Neural cell (in vitro differentiated cells): ENCODE measurements at regions not wholly inside any gene's neighbourhood (a gene's known extent, or its start where the extent isn't known, plus 50 kb on each side); places are given as distances from the start of the nearest gene placed in this dataset.

Experiments used
- H2AFZ ChIP-seq: fragments of 200-600, 300-800 bp; sonication (generic), shearing (Covaris generic); 2 replicates; pipeline ENCODE4 v1.6.0; 2014; ENCODE audit warnings: low read depth, mild to moderate bottlenecking, antibody characterized with exemption, low read length, moderate library complexity
- H3F3A ChIP-seq: fragments of 200-600 bp; shearing (Covaris generic); 2 replicates; pipeline ENCODE4 v1.6.1; 2016; ENCODE audit warnings: mild to moderate bottlenecking, moderate library complexity, mixed read lengths, antibody characterized with exemption, low read length; ENCODE audit not compliant: insufficient read depth, poor library complexity, severe bottlenecking
- H3K27ac ChIP-seq: fragments of 200-600, 300-800 bp; sonication (generic), shearing (Covaris generic); 2 replicates; pipeline ENCODE4 v1.5.1; 2014; ENCODE audit warnings: mild to moderate bottlenecking, low read length, moderate library complexity
- H3K27me3 ChIP-seq: fragments of 300-800, 200-600 bp; sonication (generic), shearing (Covaris generic); 2 replicates; pipeline ENCODE4 v1.6.0; 2014; ENCODE audit warnings: mild to moderate bottlenecking, low read depth, low read length, moderate library complexity; ENCODE audit not compliant: insufficient read depth
- H3K36me3 ChIP-seq: fragments of 300-800, 200-600 bp; sonication (generic), shearing (Covaris generic); 2 replicates; pipeline ENCODE4 v1.5.1; 2014; ENCODE audit warnings: mild to moderate bottlenecking, antibody characterized with exemption, low read length, moderate library complexity; ENCODE audit not compliant: insufficient read depth
- H3K4me2 ChIP-seq: fragments of 300-800, 200-600 bp; sonication (generic), shearing (Covaris generic); 2 replicates; pipeline ENCODE4 v1.6.0; 2014; ENCODE audit warnings: mild to moderate bottlenecking, low read length
- H3K4me3 ChIP-seq: fragments of 300-800, 200-600 bp; sonication (generic), shearing (Covaris generic); 2 replicates; pipeline ENCODE4 v1.5.1; 2014; ENCODE audit warnings: mild to moderate bottlenecking, low read length, moderate library complexity
- H3K79me2 ChIP-seq: fragments of 200-600 bp; shearing (Covaris generic); replicated peaks from 2 replicates; pipeline ENCODE4 v1.6.0; 2014; ENCODE audit warnings: mild to moderate bottlenecking, low read length, moderate library complexity; ENCODE audit not compliant: insufficient read depth
- H3K9ac ChIP-seq: fragments of 300-800, 200-600 bp; sonication (generic), shearing (Covaris generic); 2 replicates; pipeline ENCODE4 v1.6.1; 2016; ENCODE audit warnings: mild to moderate bottlenecking, low read length, mixed read lengths
- H3K9me2 ChIP-seq: fragments of 200-600 bp; shearing (Covaris generic); 2 replicates; pipeline ENCODE4 v1.6.1; 2016; ENCODE audit warnings: mild to moderate bottlenecking, low read length, mixed read lengths; ENCODE audit not compliant: insufficient read depth
- H3K9me3 ChIP-seq: fragments of 200-600, 300-800 bp; sonication (generic), shearing (Covaris generic); 2 replicates; pipeline ENCODE4 v1.6.1; 2016; ENCODE audit warnings: mild to moderate bottlenecking, mixed run types, low read length, moderate library complexity, mixed read lengths
- H4K20me1 ChIP-seq: fragments of 200-600 bp; shearing (Covaris generic); 2 replicates; pipeline ENCODE4 v1.6.1; 2016; ENCODE audit warnings: mild to moderate bottlenecking, mixed run types; ENCODE audit not compliant: insufficient read depth
- CTCF ChIP-seq: fragments of 450-650 bp; IDR thresholded peaks from 2 replicates; pipeline ENCODE4 v1.5.1; 2014; ENCODE audit warnings: antibody characterized with exemption, mild to moderate bottlenecking, moderate library complexity; ENCODE audit not compliant: poor library complexity, severe bottlenecking
- EP300 ChIP-seq: fragments of 450-650 bp; conservative IDR thresholded peaks from 2 replicates; pipeline ENCODE4 v1.6.1; 2014; ENCODE audit warnings: antibody characterized with exemption, mild to moderate bottlenecking, moderate library complexity; ENCODE audit not compliant: poor library complexity, severe bottlenecking
- EZH2 ChIP-seq: fragments of 200-600, 300-800 bp; shearing (Covaris generic), sonication (generic); IDR thresholded peaks from 2 replicates; pipeline ENCODE4 v1.6.1; 2014; ENCODE audit warnings: antibody characterized with exemption, low read length, borderline replicate concordance, mild to moderate bottlenecking; ENCODE audit not compliant: insufficient read depth, poor library complexity, severe bottlenecking
- MXI1 ChIP-seq: fragments of 450-650 bp; conservative IDR thresholded peaks from 2 replicates; pipeline ENCODE4 v1.6.1; 2014; ENCODE audit warnings: antibody characterized with exemption, mild to moderate bottlenecking; ENCODE audit not compliant: poor library complexity, severe bottlenecking
- POLR2AphosphoS5 ChIP-seq: IDR thresholded peaks from 2 replicates; pipeline ENCODE4 v1.6.1; 2012
- RAD21 ChIP-seq: fragments of 450-650 bp; conservative IDR thresholded peaks from 2 replicates; pipeline ENCODE4 v1.6.1; 2014; ENCODE audit warnings: antibody characterized with exemption, mild to moderate bottlenecking, moderate library complexity
- REST ChIP-seq: IDR thresholded peaks from 2 replicates; pipeline ENCODE4 v1.6.1; 2012; ENCODE audit warnings: borderline replicate concordance
- SMC3 ChIP-seq: fragments of 450-650 bp; conservative IDR thresholded peaks from 2 replicates; pipeline ENCODE4 v1.6.1; 2014; ENCODE audit warnings: antibody characterized with exemption, mild to moderate bottlenecking, moderate library complexity; ENCODE audit not compliant: poor library complexity
- TAF1 ChIP-seq: IDR thresholded peaks from 2 replicates; pipeline ENCODE4 v1.6.1; 2012; ENCODE audit warnings: low read depth

- no peak overlapping the region for H3K4me2 ChIP-seq
- peaks cover 3% of the 10 kb centered on the region for H3K9me3 ChIP-seq
- no peaks in the 10 kb centered on the region for H4K20me1 ChIP-seq
- H2AFZ ChIP-seq, result no peak overlapping the region
- TF ChIP-seq SMC3 (no peak), POLR2AphosphoS5 (no peak), EP300 (no peak), TAF1 (no peak), RAD21 (no peak), CTCF (no peak), EZH2 (no peak), MXI1 (no peak), REST (no peak)
- no peaks in the 10 kb centered on the region for H3K79me2 ChIP-seq
- no peak overlapping the region for H3K4me3 ChIP-seq
- no peaks in the 10 kb centered on the region for H3F3A ChIP-seq
- H3K9me2 ChIP-seq, result no peaks in the 10 kb centered on the region
- H3K36me3 ChIP-seq, result no peaks in the 10 kb centered on the region
- no peak overlapping the region for H3K27ac ChIP-seq
- no peaks in the 10 kb centered on the region for H3K27me3 ChIP-seq
- H3K9ac ChIP-seq, result no peak overlapping the region
These were observed 217.1 kb downstream of the BTG1 start for GRCh38 chr12:91928501-91928900.

GRCh38 chr12:91926848-91927247, 218.8 kb downstream of the BTG1 start:
- TF ChIP-seq REST (no peak), TAF1 (no peak), EZH2 (no peak), RAD21 (no peak), EP300 (no peak)
- no peaks in the 10 kb centered on the region for H4K20me1 ChIP-seq

More at GRCh38 chr12:91926848-91927247, 218.8 kb downstream of the BTG1 start:
- Histone ChIP-seq H3K9me3 (peaks cover 3% of the 10 kb centered on the region), H3K27ac (no peak overlapping the region), H3K9ac (no peak overlapping the region), H3F3A (no peaks in the 10 kb centered on the region), H3K4me2 (no peak overlapping the region), H3K79me2 (no peaks in the 10 kb centered on the region), H3K4me3 (no peak overlapping the region), H3K27me3 (no peaks in the 10 kb centered on the region), H2AFZ (no peak overlapping the region), H3K9me2 (no peaks in the 10 kb centered on the region), H3K36me3 (no peaks in the 10 kb centered on the region)
